ENCODE measurements at regions not wholly inside any gene's neighbourhood (a gene's known extent, or its start where the extent isn't known, plus 50 kb on each side); places are given as distances from the start of the nearest gene placed in this dataset.

- Histone ChIP-seq H3K4me3 (no peak overlapping the region), H3K27ac (no peak overlapping the region), H3K9me3 (peaks cover 4% of the 10 kb centered on the region), H3K4me1 (no peaks in the 10 kb centered on the region), H3K36me3 (no peaks in the 10 kb centered on the region), H3K27me3 (no peaks in the 10 kb centered on the region)
- DNase-seq (ENCODE audit: low spot score in 2 of 2), result no peak
- WGBS, result 89% methylated on average over 4 of the region's 4 CpGs
- TF ChIP-seq EP300 (IDR thresholded peaks at IDR 0.05) (no peak), POLR2AphosphoS5 (IDR thresholded peaks at IDR 0.05) (no peak), CTCF (IDR thresholded peaks at IDR 0.05) (no peak)
These were observed 97.0 kb downstream of the KCNF1 start for GRCh38 chr2:11008773-11009172.

GRCh38 chr2:11009176-11009575 lies 97.4 kb downstream of the KCNF1 start:
- WGBS, result 94% methylated on average over 3 of the region's 3 CpGs
- DNase-seq (ENCODE audit: low spot score in 2 of 2), result peak in 1 of 2 donors; percentile 44
- H3K4me3 ChIP-seq, result no peak overlapping the region

GRCh38 chr2:11009891-11010290 lies 98.2 kb downstream of the KCNF1 start:
- WGBS, result 57% methylated on average over 6 of the region's 6 CpGs
- H3K4me1 ChIP-seq, result no peaks in the 10 kb centered on the region
- peak in 1 of 2 donors; percentile 67 for DNase-seq (ENCODE audit: low spot score in 2 of 2)
- TF ChIP-seq POLR2AphosphoS5 (IDR thresholded peaks at IDR 0.05), result no peak
- TF ChIP-seq EP300 (IDR thresholded peaks at IDR 0.05), result no peak
- TF ChIP-seq CTCF (IDR thresholded peaks at IDR 0.05), result no peak
- H3K36me3 ChIP-seq, result no peaks in the 10 kb centered on the region
- H3K27ac ChIP-seq, result no peak overlapping the region
- H3K9me3 ChIP-seq, result peaks cover 4% of the 10 kb centered on the region
- no peak overlapping the region for H3K4me3 ChIP-seq
- H3K27me3 ChIP-seq, result no peaks in the 10 kb centered on the region

More at GRCh38 chr2:11009176-11009575, 97.4 kb downstream of the KCNF1 start:
- H3K9me3 ChIP-seq, result peaks cover 4% of the 10 kb centered on the region
- no peaks in the 10 kb centered on the region for H3K27me3 ChIP-seq
- TF ChIP-seq POLR2A (IDR thresholded peaks at IDR 0.05) (no peak), CTCF (IDR thresholded peaks at IDR 0.05) (no peak), POLR2AphosphoS5 (IDR thresholded peaks at IDR 0.05) (no peak), EP300 (IDR thresholded peaks at IDR 0.05) (no peak)
- H3K27ac ChIP-seq, result no peak overlapping the region
- H3K4me1 ChIP-seq, result no peaks in the 10 kb centered on the region
- H3K36me3 ChIP-seq, result no peaks in the 10 kb centered on the region

- DNase-seq (ENCODE audit: low spot score in 2 of 2), result no peak
- TF ChIP-seq CTCF (IDR thresholded peaks at IDR 0.05) (no peak), POLR2AphosphoS5 (IDR thresholded peaks at IDR 0.05) (no peak), POLR2A (IDR thresholded peaks at IDR 0.05) (no peak), EP300 (IDR thresholded peaks at IDR 0.05) (no peak)
- no peak overlapping the region for H3K4me3 ChIP-seq
- no peaks in the 10 kb centered on the region for H3K27me3 ChIP-seq
- H3K9me3 ChIP-seq, result peaks cover 4% of the 10 kb centered on the region
- no peak overlapping the region for H3K27ac ChIP-seq
- H3K4me1 ChIP-seq, result no peaks in the 10 kb centered on the region
- WGBS, result 80% methylated on average over 7 of the region's 7 CpGs
- H3K36me3 ChIP-seq, result no peaks in the 10 kb centered on the region
These were observed 99.6 kb downstream of the KCNF1 start for GRCh38 chr2:11011359-11011758.

GRCh38 chr2:11012131-11012693 lies 100.5 kb downstream of the KCNF1 start:
- Histone ChIP-seq H3K4me1 (no peaks in the 10 kb centered on the region), H3K36me3 (no peaks in the 10 kb centered on the region), H3K4me3 (no peak overlapping the region), H3K27ac (no peak overlapping the region), H3K27me3 (peaks cover 5% of the 10 kb centered on the region), H3K9me3 (peaks cover 4% of the 10 kb centered on the region)
- 82% methylated on average over 6 of the region's 6 CpGs for WGBS
- no peak for TF ChIP-seq POLR2A (IDR thresholded peaks at IDR 0.05)
- no peak for TF ChIP-seq CTCF (IDR thresholded peaks at IDR 0.05)
- TF ChIP-seq EP300 (IDR thresholded peaks at IDR 0.05), result no peak
- no peak for TF ChIP-seq POLR2AphosphoS5 (IDR thresholded peaks at IDR 0.05)
- DNase-seq (ENCODE audit: low spot score in 2 of 2), result peak in 1 of 2 donors; percentile 34
